Rectal smooth muscle tissue (tissue), 1 donor: ENCODE measurements at regions not wholly inside any gene's neighbourhood (a gene's known extent, or its start where the extent isn't known, plus 50 kb on each side); places are given as distances from the start of the nearest gene placed in this dataset.

Source experiments
- H3K27ac ChIP-seq: one replicate; pipeline ENCODE4 v1.7.0; 2013; ENCODE audit warnings: low read depth, low read length, inconsistent platforms
- H3K27me3 ChIP-seq: one replicate; pipeline ENCODE4 v1.7.0; 2013; ENCODE audit warnings: low read length; ENCODE audit not compliant: control insufficient read depth, insufficient read depth
- H3K36me3 ChIP-seq: one replicate; pipeline ENCODE4 v1.7.0; 2013; ENCODE audit warnings: low read length; ENCODE audit not compliant: control insufficient read depth, insufficient read depth
- H3K4me1 ChIP-seq: one replicate; pipeline ENCODE4 v1.7.0; 2013; ENCODE audit warnings: low read length; ENCODE audit not compliant: control insufficient read depth, insufficient read depth
- H3K4me3 ChIP-seq: one replicate; pipeline ENCODE4 v1.7.0; 2013; ENCODE audit warnings: low read length
- H3K9ac ChIP-seq: one replicate; pipeline ENCODE4 v1.7.0; 2013; ENCODE audit warnings: low read length

GRCh38 chr1:96983866-96984265 is 262.3 kb downstream of the PTBP2 start:
- no peaks in the 10 kb centered on the region for H3K27me3 ChIP-seq
- no peaks in the 10 kb centered on the region for H3K36me3 ChIP-seq
- no peak overlapping the region for H3K4me3 ChIP-seq
- no peak overlapping the region for H3K27ac ChIP-seq
- no peaks in the 10 kb centered on the region for H3K4me1 ChIP-seq
- H3K9ac ChIP-seq = no peak overlapping the region

GRCh38 chr1:96987186-96987703 is 265.7 kb downstream of the PTBP2 start:
- Histone ChIP-seq H3K36me3 (no peaks in the 10 kb centered on the region), H3K4me3 (no peak overlapping the region), H3K27me3 (no peaks in the 10 kb centered on the region), H3K27ac (no peak overlapping the region), H3K9ac (no peak overlapping the region), H3K4me1 (no peaks in the 10 kb centered on the region)

- Histone ChIP-seq H3K27me3 (no peaks in the 10 kb centered on the region), H3K27ac (no peak overlapping the region), H3K36me3 (no peaks in the 10 kb centered on the region), H3K4me1 (no peaks in the 10 kb centered on the region), H3K9ac (no peak overlapping the region), H3K4me3 (no peak overlapping the region)
Observed at GRCh38 chr1:96989302-96989701, 267.7 kb downstream of the PTBP2 start.

GRCh38 chr1:96990136-96990535 is 268.6 kb downstream of the PTBP2 start:
- Histone ChIP-seq H3K27ac (no peak overlapping the region), H3K4me1 (no peaks in the 10 kb centered on the region), H3K27me3 (no peaks in the 10 kb centered on the region), H3K36me3 (no peaks in the 10 kb centered on the region), H3K4me3 (no peak overlapping the region), H3K9ac (no peak overlapping the region)

GRCh38 chr1:96991261-96991660 is 269.7 kb downstream of the PTBP2 start:
- no peak overlapping the region for H3K27ac ChIP-seq
- H3K9ac ChIP-seq = no peak overlapping the region
- no peak overlapping the region for H3K4me3 ChIP-seq
- no peaks in the 10 kb centered on the region for H3K36me3 ChIP-seq
- H3K27me3 ChIP-seq = no peaks in the 10 kb centered on the region
- H3K4me1 ChIP-seq = no peaks in the 10 kb centered on the region

- Histone ChIP-seq H3K27me3 (no peaks in the 10 kb centered on the region), H3K4me3 (no peak overlapping the region), H3K27ac (no peak overlapping the region), H3K9ac (no peak overlapping the region), H3K36me3 (no peaks in the 10 kb centered on the region), H3K4me1 (no peaks in the 10 kb centered on the region)
Observed at GRCh38 chr1:96992871-96993270, 271.3 kb downstream of the PTBP2 start.

GRCh38 chr1:96995351-96995750 is 273.8 kb downstream of the PTBP2 start:
- no peak overlapping the region for H3K4me3 ChIP-seq
- no peaks in the 10 kb centered on the region for H3K4me1 ChIP-seq
- no peaks in the 10 kb centered on the region for H3K36me3 ChIP-seq
- H3K27ac ChIP-seq = peak overlapping the region; percentile 46
- H3K27me3 ChIP-seq = no peaks in the 10 kb centered on the region
- H3K9ac ChIP-seq = no peak overlapping the region

- no peaks in the 10 kb centered on the region for H3K36me3 ChIP-seq
- H3K27ac ChIP-seq = peak overlapping the region; percentile 46
- no peak overlapping the region for H3K9ac ChIP-seq
- no peaks in the 10 kb centered on the region for H3K27me3 ChIP-seq
- no peak overlapping the region for H3K4me3 ChIP-seq
- no peaks in the 10 kb centered on the region for H3K4me1 ChIP-seq
Observed at GRCh38 chr1:96996001-96996400, 274.4 kb downstream of the PTBP2 start.

- Histone ChIP-seq H3K4me1 (no peaks in the 10 kb centered on the region), H3K27ac (no peak overlapping the region), H3K4me3 (no peak overlapping the region), H3K36me3 (no peaks in the 10 kb centered on the region), H3K27me3 (no peaks in the 10 kb centered on the region), H3K9ac (no peak overlapping the region)
Observed at GRCh38 chr1:96997717-96998116, 276.1 kb downstream of the PTBP2 start.

- no peak overlapping the region for H3K9ac ChIP-seq
- H3K36me3 ChIP-seq = no peaks in the 10 kb centered on the region
- no peak overlapping the region for H3K4me3 ChIP-seq
- H3K27me3 ChIP-seq = no peaks in the 10 kb centered on the region
- H3K27ac ChIP-seq = no peak overlapping the region
- H3K4me1 ChIP-seq = no peaks in the 10 kb centered on the region
Observed at GRCh38 chr1:96998466-96998865, 276.9 kb downstream of the PTBP2 start.

GRCh38 chr1:96999191-96999590 is 277.6 kb downstream of the PTBP2 start:
- no peak overlapping the region for H3K9ac ChIP-seq
- H3K36me3 ChIP-seq = no peaks in the 10 kb centered on the region
- H3K27ac ChIP-seq = no peak overlapping the region
- H3K27me3 ChIP-seq = no peaks in the 10 kb centered on the region
- H3K4me3 ChIP-seq = no peak overlapping the region
- no peaks in the 10 kb centered on the region for H3K4me1 ChIP-seq

GRCh38 chr1:97004054-97004453 is 282.5 kb downstream of the PTBP2 start:
- Histone ChIP-seq H3K4me1 (no peaks in the 10 kb centered on the region), H3K27me3 (no peaks in the 10 kb centered on the region), H3K9ac (no peak overlapping the region), H3K27ac (no peak overlapping the region), H3K36me3 (no peaks in the 10 kb centered on the region), H3K4me3 (no peak overlapping the region)

GRCh38 chr1:97004743-97005142 is 283.2 kb downstream of the PTBP2 start:
- Histone ChIP-seq H3K4me1 (no peaks in the 10 kb centered on the region), H3K9ac (no peak overlapping the region), H3K4me3 (no peak overlapping the region), H3K36me3 (no peaks in the 10 kb centered on the region), H3K27me3 (no peaks in the 10 kb centered on the region), H3K27ac (no peak overlapping the region)
